ENCODE measurements at regions not wholly inside any gene's neighbourhood (a gene's known extent, or its start where the extent isn't known, plus 50 kb on each side); places are given as distances from the start of the nearest gene placed in this dataset.

DNA sequence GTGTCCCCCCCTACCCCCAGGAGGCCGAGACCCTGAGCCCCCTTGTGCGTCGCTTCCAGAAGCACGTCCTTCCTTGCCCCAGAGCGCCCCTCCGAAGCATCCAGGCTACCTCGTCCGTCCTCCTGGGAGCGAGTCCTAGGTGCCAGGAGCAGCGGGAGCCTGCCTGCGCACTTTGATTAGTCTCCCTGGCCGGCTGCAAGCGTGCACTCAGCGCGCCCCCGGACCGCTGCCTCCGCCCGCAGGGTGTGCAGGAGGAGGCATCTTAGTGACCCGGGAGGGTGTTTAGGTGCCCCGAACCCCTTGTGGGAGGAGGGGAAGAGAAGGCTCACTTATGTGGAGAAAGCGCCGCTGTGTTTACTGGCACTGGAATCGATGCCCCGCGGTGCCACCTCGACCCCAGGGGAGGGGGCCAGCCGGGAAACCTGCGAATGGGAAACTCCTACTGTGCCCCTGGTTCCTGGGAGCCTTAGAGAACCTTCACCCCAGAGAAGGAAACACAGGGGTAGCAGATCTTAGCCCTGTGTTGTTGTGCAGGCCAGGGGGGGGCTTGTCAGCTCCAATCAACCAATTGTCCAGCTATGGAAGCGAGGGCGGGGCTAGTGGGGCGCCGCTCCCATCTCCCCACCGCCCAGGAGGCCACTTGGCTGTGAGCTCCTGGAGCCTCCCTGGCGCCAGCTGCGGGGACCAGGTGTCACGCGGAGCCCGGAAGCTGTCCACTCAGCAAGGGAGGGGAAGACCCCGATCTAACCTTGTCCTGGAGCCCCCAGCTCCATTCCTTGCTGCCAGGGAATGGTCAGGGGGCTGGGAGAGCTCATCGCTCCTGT lies 922.8 kb upstream of the EEF2KMT start:
- BruUV-seq (replicated peaks): no TSS peak
- no peak for DNase-seq
- H3K9ac ChIP-seq (ENCODE audit: low read length): no peak overlapping the region
- H3K36me3 ChIP-seq (ENCODE audit: low read depth, low read length): no peaks in the 10 kb centered on the region
- ChIA-PET POLR2A (ENCODE audit: unreplicated experiment) (no interaction called here), CTCF (no interaction called here)
- no peaks in the 10 kb centered on the region for H3K9me3 ChIP-seq (ENCODE audit: low read length)
- H2AFZ ChIP-seq (ENCODE audit: low read length): no peak overlapping the region
- H3K9me2 ChIP-seq (replicated peaks; ENCODE audit: low read length): no peaks in the 10 kb centered on the region
- H3K4me1 ChIP-seq (ENCODE audit: insufficient read depth, low read length): no peaks in the 10 kb centered on the region
- TF ChIP-seq EZH2 (IDR thresholded peaks at IDR 0.05; ENCODE audit: low read length, unreplicated experiment) (no peak), EZH2phosphoT487 (IDR thresholded peaks at IDR 0.05; ENCODE audit: borderline replicate concordance, low read length) (no peak)
- TF ChIP-seq, protein P1, sequence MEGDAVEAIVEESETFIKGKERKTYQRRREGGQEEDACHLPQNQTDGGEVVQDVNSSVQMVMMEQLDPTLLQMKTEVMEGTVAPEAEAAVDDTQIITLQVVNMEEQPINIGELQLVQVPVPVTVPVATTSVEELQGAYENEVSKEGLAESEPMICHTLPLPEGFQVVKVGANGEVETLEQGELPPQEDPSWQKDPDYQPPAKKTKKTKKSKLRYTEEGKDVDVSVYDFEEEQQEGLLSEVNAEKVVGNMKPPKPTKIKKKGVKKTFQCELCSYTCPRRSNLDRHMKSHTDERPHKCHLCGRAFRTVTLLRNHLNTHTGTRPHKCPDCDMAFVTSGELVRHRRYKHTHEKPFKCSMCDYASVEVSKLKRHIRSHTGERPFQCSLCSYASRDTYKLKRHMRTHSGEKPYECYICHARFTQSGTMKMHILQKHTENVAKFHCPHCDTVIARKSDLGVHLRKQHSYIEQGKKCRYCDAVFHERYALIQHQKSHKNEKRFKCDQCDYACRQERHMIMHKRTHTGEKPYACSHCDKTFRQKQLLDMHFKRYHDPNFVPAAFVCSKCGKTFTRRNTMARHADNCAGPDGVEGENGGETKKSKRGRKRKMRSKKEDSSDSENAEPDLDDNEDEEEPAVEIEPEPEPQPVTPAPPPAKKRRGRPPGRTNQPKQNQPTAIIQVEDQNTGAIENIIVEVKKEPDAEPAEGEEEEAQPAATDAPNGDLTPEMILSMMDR (conservative IDR thresholded peaks at IDR 0.05; ENCODE audit: low read depth, low read length): no peak
- H3K27me3 ChIP-seq (ENCODE audit: low read length): no peaks in the 10 kb centered on the region
- no peaks in the 10 kb centered on the region for H4K20me1 ChIP-seq (ENCODE audit: low read length)
- no peak for ATAC-seq
- H3F3A ChIP-seq (ENCODE audit: low read length, unreplicated experiment): no peaks in the 10 kb centered on the region
- H3K4me3 ChIP-seq (ENCODE audit: low read length): no peak overlapping the region
- intact Hi-C loops (cut with micrococcal nuclease): no loop called here
- H3K79me2 ChIP-seq (ENCODE audit: low read length): no peaks in the 10 kb centered on the region
- H3K4me2 ChIP-seq (ENCODE audit: low read length): no peak overlapping the region
- no peak overlapping the region for H3K27ac ChIP-seq (ENCODE audit: low read length)

DNA sequence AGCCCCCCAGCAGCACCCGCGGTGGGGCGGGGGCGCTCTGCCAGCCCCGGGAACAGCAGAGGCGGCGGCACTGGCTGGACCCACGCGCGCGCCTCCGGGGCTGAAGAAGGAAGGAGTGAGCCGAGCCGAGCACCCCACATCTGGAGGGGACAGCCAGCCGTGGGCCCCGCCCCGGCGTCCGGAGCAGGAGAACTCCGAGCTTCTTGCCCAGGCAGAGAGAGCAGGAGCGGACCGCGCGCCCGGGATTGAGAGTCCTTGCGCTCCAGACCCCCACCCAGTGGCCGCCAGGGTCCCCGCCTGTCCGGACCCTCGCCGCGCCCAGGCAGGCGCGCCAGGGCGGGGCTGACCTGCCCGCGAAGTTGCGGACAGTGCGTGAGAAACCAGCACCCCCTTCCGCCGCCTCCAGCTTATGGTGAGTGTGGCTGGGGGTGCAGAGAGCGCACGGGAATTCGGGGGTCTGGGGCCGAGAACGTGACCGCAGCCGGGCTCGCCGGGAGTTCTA lies 921.9 kb upstream of the EEF2KMT start:
- Histone ChIP-seq H3K36me3 (ENCODE audit: low read depth, low read length) (no peaks in the 10 kb centered on the region), H3K27ac (ENCODE audit: low read length) (no peak overlapping the region), H3K27me3 (ENCODE audit: low read length) (no peaks in the 10 kb centered on the region), H4K20me1 (ENCODE audit: low read length) (no peaks in the 10 kb centered on the region), H3K79me2 (ENCODE audit: low read length) (no peaks in the 10 kb centered on the region), H3F3A (ENCODE audit: low read length, unreplicated experiment) (no peaks in the 10 kb centered on the region), H3K9ac (ENCODE audit: low read length) (no peak overlapping the region), H3K4me2 (ENCODE audit: low read length) (no peak overlapping the region), H3K9me2 (replicated peaks; ENCODE audit: low read length) (no peaks in the 10 kb centered on the region), H3K9me3 (ENCODE audit: low read length) (no peaks in the 10 kb centered on the region), H3K4me1 (ENCODE audit: insufficient read depth, low read length) (no peaks in the 10 kb centered on the region), H3K4me3 (ENCODE audit: low read length) (no peak overlapping the region), H2AFZ (ENCODE audit: low read length) (no peak overlapping the region)
- intact Hi-C loops (cut with micrococcal nuclease): no loop called here
- POLR2A ChIA-PET (ENCODE audit: unreplicated experiment): no interaction called here
- CTCF ChIA-PET: no interaction called here
- ATAC-seq: no peak
- TF ChIP-seq, protein P1 (conservative IDR thresholded peaks at IDR 0.05; ENCODE audit: low read depth, low read length): no peak
- no peak for TF ChIP-seq EZH2phosphoT487 (IDR thresholded peaks at IDR 0.05; ENCODE audit: borderline replicate concordance, low read length)
- TF ChIP-seq EZH2 (IDR thresholded peaks at IDR 0.05; ENCODE audit: low read length, unreplicated experiment): no peak
- no TSS peak for BruUV-seq (replicated peaks)
- DNase-seq: no peak

DNA sequence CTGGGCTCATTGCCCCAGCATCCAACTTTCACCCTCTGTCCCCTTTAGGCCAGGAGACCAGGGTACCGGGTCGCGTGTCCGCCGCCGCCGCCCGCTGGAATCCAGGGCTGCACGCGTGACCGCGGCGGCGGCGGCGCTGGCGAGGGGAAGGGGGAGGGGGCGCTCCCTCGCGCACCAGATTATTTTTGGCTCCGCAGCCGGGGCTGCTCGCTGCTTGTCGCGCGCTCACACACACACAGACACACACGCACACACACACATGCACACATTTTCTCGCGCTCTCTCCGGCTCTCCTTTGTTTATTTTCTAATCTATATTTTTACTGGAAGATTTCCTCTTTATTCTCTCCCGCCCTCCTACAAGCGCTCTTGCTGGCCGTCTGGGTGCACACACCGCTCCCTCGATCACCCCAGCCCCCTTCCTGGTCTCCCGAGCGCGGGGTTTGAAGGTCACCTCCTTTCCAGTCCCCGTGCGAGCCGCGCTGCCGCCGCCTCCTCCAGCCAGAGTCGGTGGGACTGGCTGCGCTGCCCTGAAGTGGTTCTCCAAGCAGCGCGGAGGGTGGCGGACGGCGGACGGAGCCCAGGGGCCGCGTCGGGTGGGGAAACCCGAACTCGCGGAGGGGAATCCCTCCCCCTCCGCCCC lies 921.4 kb upstream of the EEF2KMT start:
- TF ChIP-seq, protein P1 (conservative IDR thresholded peaks at IDR 0.05; ENCODE audit: low read depth, low read length): no peak
- TF ChIP-seq EZH2phosphoT487 (IDR thresholded peaks at IDR 0.05; ENCODE audit: borderline replicate concordance, low read length) (no peak), EZH2 (IDR thresholded peaks at IDR 0.05; ENCODE audit: low read length, unreplicated experiment) (no peak)
- H3K27ac ChIP-seq (ENCODE audit: low read length): no peak overlapping the region
- no TSS peak for BruUV-seq (replicated peaks)
- no peaks in the 10 kb centered on the region for H3F3A ChIP-seq (ENCODE audit: low read length, unreplicated experiment)
- H3K9me3 ChIP-seq (ENCODE audit: low read length): no peaks in the 10 kb centered on the region
- no peak for DNase-seq
- CTCF ChIA-PET: no interaction called here
- no peaks in the 10 kb centered on the region for H3K79me2 ChIP-seq (ENCODE audit: low read length)
- no peaks in the 10 kb centered on the region for H4K20me1 ChIP-seq (ENCODE audit: low read length)
- H3K27me3 ChIP-seq (ENCODE audit: low read length): no peaks in the 10 kb centered on the region
- no peak overlapping the region for H3K4me2 ChIP-seq (ENCODE audit: low read length)
- H3K9ac ChIP-seq (ENCODE audit: low read length): no peak overlapping the region
- intact Hi-C loops (cut with micrococcal nuclease): no loop called here
- H3K9me2 ChIP-seq (replicated peaks; ENCODE audit: low read length): no peaks in the 10 kb centered on the region
- H3K4me1 ChIP-seq (ENCODE audit: insufficient read depth, low read length): no peaks in the 10 kb centered on the region
- no peak overlapping the region for H2AFZ ChIP-seq (ENCODE audit: low read length)
- no peak overlapping the region for H3K4me3 ChIP-seq (ENCODE audit: low read length)
- POLR2A ChIA-PET (ENCODE audit: unreplicated experiment): no interaction called here
- H3K36me3 ChIP-seq (ENCODE audit: low read depth, low read length): no peaks in the 10 kb centered on the region
- ATAC-seq: no peak
